Daoy (cell line): ENCODE measurements at regions not wholly inside any gene's neighbourhood (a gene's known extent, or its start where the extent isn't known, plus 50 kb on each side); places are given as distances from the start of the nearest gene placed in this dataset.
"Not testable (repeated sequence)": the region's sequence is repeated elsewhere in the genome, so short reads cannot be mapped to it uniquely, and the experiment has no call there.

Experiments
- DNase-seq: peaks from one replicate; pipeline ENCODE4 v3.0.0-alpha.2; 2015; ENCODE audit warnings: low read depth

- no peak for DNase-seq
Observed at GRCh38 chr10:63783882-63784281, 262.7 kb downstream of the REEP3 start.

GRCh38 chr10:63788152-63788821 lies 267.1 kb downstream of the REEP3 start:
- DNase-seq: no peak

GRCh38 chr10:63795094-63795860 lies 274.1 kb downstream of the REEP3 start:
- no peak for DNase-seq

GRCh38 chr10:63798599-63799498 lies 277.6 kb downstream of the REEP3 start:
- peak; percentile 80 for DNase-seq

- DNase-seq: no peak
Observed at GRCh38 chr10:63799521-63800300, 278.5 kb downstream of the REEP3 start.

- no peak for DNase-seq
Observed at GRCh38 chr10:63801166-63801565, 280.0 kb downstream of the REEP3 start.

- no peak for DNase-seq
Observed at GRCh38 chr10:63806330-63806729, 285.1 kb downstream of the REEP3 start.

GRCh38 chr10:63812501-63812900 lies 291.3 kb downstream of the REEP3 start:
- DNase-seq: no peak

- DNase-seq: peak; percentile 15
Observed at GRCh38 chr10:63819753-63820329, 298.6 kb downstream of the REEP3 start.

- no peak for DNase-seq
Observed at GRCh38 chr10:63822496-63822895, 301.3 kb downstream of the REEP3 start.

GRCh38 chr10:63825111-63825510 lies 303.9 kb downstream of the REEP3 start:
- DNase-seq: no peak

GRCh38 chr10:63825766-63826165 lies 304.6 kb downstream of the REEP3 start:
- DNase-seq: no peak

- DNase-seq: not testable (repeated sequence)
Observed at GRCh38 chr10:63827018-63827417, 305.8 kb downstream of the REEP3 start.

- no peak for DNase-seq
Observed at GRCh38 chr10:63829020-63829419, 307.8 kb downstream of the REEP3 start.

GRCh38 chr10:63829573-63830149 lies 308.5 kb downstream of the REEP3 start:
- DNase-seq: no peak

- no peak for DNase-seq
Observed at GRCh38 chr10:63832686-63833085, 311.5 kb downstream of the REEP3 start.

GRCh38 chr10:63833411-63834060 lies 312.3 kb downstream of the REEP3 start:
- DNase-seq: no peak

GRCh38 chr10:63836666-63837442 lies 315.7 kb downstream of the REEP3 start:
- no peak for DNase-seq

- no peak for DNase-seq
Observed at GRCh38 chr10:63841761-63842160, 320.6 kb downstream of the REEP3 start.
